ENCODE measurements at regions not wholly inside any gene's neighbourhood (a gene's known extent, or its start where the extent isn't known, plus 50 kb on each side); places are given as distances from the start of the nearest gene placed in this dataset.

DNA sequence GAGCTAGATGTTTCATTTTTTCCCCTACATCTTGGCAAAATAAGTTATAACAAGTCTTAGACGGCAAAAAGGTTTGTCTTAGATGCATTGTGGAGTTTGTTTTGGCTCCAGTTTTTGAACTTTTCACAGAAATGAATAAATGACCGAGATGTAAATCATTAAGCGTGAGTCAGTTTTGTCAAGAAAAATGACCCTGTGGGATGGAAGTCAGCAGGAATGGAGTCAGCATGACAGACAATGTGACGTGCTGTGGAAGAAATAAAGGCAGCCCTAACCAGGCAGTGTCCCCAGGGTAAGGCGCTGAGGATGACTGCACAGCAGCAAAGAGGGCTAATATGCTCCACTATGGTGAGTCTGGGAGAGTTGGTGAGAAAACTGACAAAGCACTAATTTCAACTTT is 163.2 kb downstream of the NOC3L start:
- Mint-ChIP-seq H3K27ac (no peak overlapping the region), H3K36me3 (ENCODE audit: insufficient read depth) (peaks cover 4% of the 10 kb centered on the region), H3K9me3 (ENCODE audit: low read depth) (peaks cover 4% of the 10 kb centered on the region), H3K27me3 (no peaks in the 10 kb centered on the region), H3K4me1 (ENCODE audit: low read depth) (peaks cover 3% of the 10 kb centered on the region), H3K4me3 (ENCODE audit: low read depth) (no peak overlapping the region)
- no peak for DNase-seq (ENCODE audit: low spot score, unreplicated experiment)
- no peak for TF ChIP-seq CTCF (IDR thresholded peaks at IDR 0.05; ENCODE audit: unreplicated experiment)

DNA sequence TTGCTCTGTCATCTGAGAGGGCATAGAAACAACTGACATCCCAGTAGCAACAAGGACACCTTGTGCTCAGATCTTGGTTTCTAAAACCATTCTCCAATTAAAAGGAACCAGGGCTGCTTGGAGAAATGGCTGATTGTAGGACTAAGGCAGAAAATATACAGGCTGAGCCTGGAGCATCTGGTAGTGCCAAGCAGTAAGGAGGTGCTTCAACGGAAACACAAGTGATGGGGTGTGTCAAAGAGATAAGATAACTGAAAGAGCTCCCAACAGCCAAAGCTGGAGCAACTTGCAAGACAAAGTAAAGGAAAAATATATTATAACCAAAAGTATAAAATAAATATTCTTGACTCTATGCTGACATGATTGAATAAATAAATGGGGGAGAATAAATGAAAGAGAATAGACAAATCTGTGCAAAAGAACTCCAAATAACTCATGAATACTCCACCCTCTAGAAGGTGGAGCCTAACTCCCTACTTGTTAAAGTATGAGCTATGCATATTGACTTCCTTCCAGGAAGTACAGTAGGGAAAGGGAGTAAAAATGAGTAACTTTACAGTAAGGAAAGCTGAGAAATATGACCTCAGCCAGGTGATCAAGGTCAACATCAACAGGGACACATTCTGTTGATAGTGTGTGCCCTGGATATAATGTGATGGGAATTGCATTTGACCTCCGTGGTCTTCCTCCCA is 162.4 kb downstream of the NOC3L start:
- peaks cover 4% of the 10 kb centered on the region for H3K36me3 Mint-ChIP-seq (ENCODE audit: insufficient read depth)
- TF ChIP-seq CTCF (IDR thresholded peaks at IDR 0.05; ENCODE audit: unreplicated experiment), result no peak
- H3K27me3 Mint-ChIP-seq, result no peaks in the 10 kb centered on the region
- peaks cover 4% of the 10 kb centered on the region for H3K9me3 Mint-ChIP-seq (ENCODE audit: low read depth)
- no peak overlapping the region for H3K27ac Mint-ChIP-seq
- DNase-seq (ENCODE audit: low spot score, unreplicated experiment), result no peak
- peaks cover 3% of the 10 kb centered on the region for H3K4me1 Mint-ChIP-seq (ENCODE audit: low read depth)
- no peak overlapping the region for H3K4me3 Mint-ChIP-seq (ENCODE audit: low read depth)

- H3K27me3 Mint-ChIP-seq, result no peaks in the 10 kb centered on the region
- H3K27ac Mint-ChIP-seq, result no peak overlapping the region
- H3K4me1 Mint-ChIP-seq (ENCODE audit: low read depth), result peaks cover 3% of the 10 kb centered on the region
- peaks cover 6% of the 10 kb centered on the region for H3K9me3 Mint-ChIP-seq (ENCODE audit: low read depth)
- no peak for TF ChIP-seq CTCF (IDR thresholded peaks at IDR 0.05; ENCODE audit: unreplicated experiment)
- H3K36me3 Mint-ChIP-seq (ENCODE audit: insufficient read depth), result peaks cover 2% of the 10 kb centered on the region
- no peak for DNase-seq (ENCODE audit: low spot score, unreplicated experiment)
- no peak overlapping the region for H3K4me3 Mint-ChIP-seq (ENCODE audit: low read depth)
Observed at GRCh38 chr10:94205396-94205831, 157.3 kb downstream of the NOC3L start.

GRCh38 chr10:94206176-94206575 is 156.6 kb downstream of the NOC3L start:
- no peak overlapping the region for H3K4me3 Mint-ChIP-seq (ENCODE audit: low read depth)
- no peak for DNase-seq (ENCODE audit: low spot score, unreplicated experiment)
- H3K36me3 Mint-ChIP-seq (ENCODE audit: insufficient read depth), result peaks cover 2% of the 10 kb centered on the region
- no peak overlapping the region for H3K27ac Mint-ChIP-seq
- peaks cover 8% of the 10 kb centered on the region for H3K4me1 Mint-ChIP-seq (ENCODE audit: low read depth)
- H3K27me3 Mint-ChIP-seq, result no peaks in the 10 kb centered on the region
- no peak for TF ChIP-seq CTCF (IDR thresholded peaks at IDR 0.05; ENCODE audit: unreplicated experiment)
- H3K9me3 Mint-ChIP-seq (ENCODE audit: low read depth), result peaks cover 6% of the 10 kb centered on the region

- H3K36me3 Mint-ChIP-seq (ENCODE audit: insufficient read depth), result peaks cover 2% of the 10 kb centered on the region
- TF ChIP-seq CTCF (IDR thresholded peaks at IDR 0.05; ENCODE audit: unreplicated experiment), result no peak
- peaks cover 6% of the 10 kb centered on the region for H3K9me3 Mint-ChIP-seq (ENCODE audit: low read depth)
- DNase-seq (ENCODE audit: low spot score, unreplicated experiment), result no peak
- no peak overlapping the region for H3K27ac Mint-ChIP-seq
- peaks cover 5% of the 10 kb centered on the region for H3K4me1 Mint-ChIP-seq (ENCODE audit: low read depth)
- H3K4me3 Mint-ChIP-seq (ENCODE audit: low read depth), result no peak overlapping the region
- H3K27me3 Mint-ChIP-seq, result no peaks in the 10 kb centered on the region
Observed at GRCh38 chr10:94208315-94208714, 154.4 kb downstream of the NOC3L start.
